Epidermal melanocyte (primary cell): ENCODE measurements at regions not wholly inside any gene's neighbourhood (a gene's known extent, or its start where the extent isn't known, plus 50 kb on each side); places are given as distances from the start of the nearest gene placed in this dataset.
"Not testable (repeated sequence)": the region's sequence is repeated elsewhere in the genome, so short reads cannot be mapped to it uniquely, and the experiment has no call there.

Experiments used
- DNase-seq: peaks from one replicate; pipeline ENCODE4 v3.0.0; 2011; ENCODE audit warnings: low spot score; ENCODE audit not compliant: insufficient read length

- no peak for DNase-seq
Observed at GRCh38 chr4:124997124-124997523, 284.6 kb upstream of the ANKRD50 start.

GRCh38 chr4:124993838-124994237 is 281.3 kb upstream of the ANKRD50 start:
- DNase-seq = no peak

DNA sequence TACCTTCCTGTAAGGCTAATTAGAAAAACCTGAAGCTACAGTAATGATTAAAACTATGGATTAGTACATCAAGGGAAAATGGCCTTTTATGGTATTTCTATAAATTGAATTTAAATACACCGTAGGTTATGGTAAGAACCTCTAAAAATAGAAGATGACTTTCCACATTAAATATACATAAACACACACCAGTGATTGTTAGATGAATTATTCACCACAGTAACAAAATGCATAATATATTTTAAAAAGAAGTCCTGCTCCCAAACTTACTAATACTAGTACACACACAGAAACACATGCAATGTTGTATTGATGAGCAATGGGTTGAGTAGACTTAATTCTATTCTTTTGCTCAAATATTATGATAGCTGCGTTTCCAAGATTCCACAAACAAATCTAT is 277.9 kb upstream of the ANKRD50 start:
- no peak for DNase-seq

- DNase-seq = no peak
Observed at GRCh38 chr4:124980276-124980752, 267.8 kb upstream of the ANKRD50 start.

- DNase-seq = not testable (repeated sequence)
Observed at GRCh38 chr4:124978536-124978935, 266.0 kb upstream of the ANKRD50 start.

GRCh38 chr4:124977045-124977444 is 264.5 kb upstream of the ANKRD50 start:
- DNase-seq = no peak

DNA sequence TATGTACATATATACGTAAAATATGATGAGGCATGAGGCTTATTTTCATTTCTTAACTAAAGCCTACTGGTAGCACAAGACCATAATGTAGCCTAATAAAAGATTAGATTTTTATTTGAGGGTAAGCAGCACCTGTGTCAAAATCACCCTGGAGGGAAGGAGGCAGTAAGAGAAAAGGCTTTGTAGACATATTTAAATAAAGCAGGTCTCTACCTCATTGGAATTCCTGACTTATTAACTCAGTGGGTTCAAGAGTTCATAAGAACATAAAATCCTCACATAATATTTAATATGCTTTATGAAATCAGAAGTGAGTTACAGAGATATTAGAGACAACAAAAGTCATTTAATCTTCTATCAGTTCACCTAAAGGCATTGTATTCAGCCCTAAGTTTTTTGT is 261.6 kb upstream of the ANKRD50 start:
- DNase-seq = no peak

DNA sequence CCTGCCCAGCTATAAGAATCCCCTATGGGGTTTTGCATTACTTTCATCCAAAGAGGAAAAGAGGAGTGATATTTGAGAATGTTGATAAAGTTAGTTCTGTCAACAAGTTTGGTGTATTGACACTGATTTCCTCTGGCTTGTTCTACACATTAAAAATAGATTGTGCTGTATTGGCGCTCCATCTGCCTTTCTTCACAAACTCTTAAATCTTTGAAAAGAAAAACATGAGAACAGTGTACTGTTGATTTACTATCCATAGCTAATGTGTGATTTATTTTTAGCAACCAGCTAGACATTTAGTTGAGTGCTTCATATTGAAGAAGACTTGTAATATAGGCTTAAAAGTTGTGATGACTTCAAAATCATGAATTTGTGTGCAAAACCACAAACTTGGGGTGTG is 261.2 kb upstream of the ANKRD50 start:
- no peak for DNase-seq

DNA sequence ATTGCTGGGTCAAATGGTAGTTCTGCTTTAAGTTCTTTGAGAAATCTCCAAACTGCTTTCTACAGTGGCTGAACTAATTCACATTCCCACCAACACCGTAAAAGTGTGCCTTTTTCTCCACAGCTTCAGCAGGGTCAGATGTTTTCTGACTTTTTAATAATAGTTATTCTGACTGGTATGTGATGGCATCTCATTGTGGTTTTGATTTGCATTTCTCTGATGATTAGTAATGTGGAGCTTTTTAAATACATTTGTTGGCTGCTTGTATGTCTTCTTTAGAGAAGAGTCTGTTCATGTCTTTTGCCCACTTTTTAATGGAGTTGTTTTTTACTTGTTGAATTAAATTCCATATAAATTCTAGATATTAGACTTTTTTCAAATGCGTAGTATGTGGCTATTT is 257.5 kb upstream of the ANKRD50 start:
- no peak for DNase-seq

GRCh38 chr4:124965497-124965891 is 253.0 kb upstream of the ANKRD50 start:
- DNase-seq = no peak

DNA sequence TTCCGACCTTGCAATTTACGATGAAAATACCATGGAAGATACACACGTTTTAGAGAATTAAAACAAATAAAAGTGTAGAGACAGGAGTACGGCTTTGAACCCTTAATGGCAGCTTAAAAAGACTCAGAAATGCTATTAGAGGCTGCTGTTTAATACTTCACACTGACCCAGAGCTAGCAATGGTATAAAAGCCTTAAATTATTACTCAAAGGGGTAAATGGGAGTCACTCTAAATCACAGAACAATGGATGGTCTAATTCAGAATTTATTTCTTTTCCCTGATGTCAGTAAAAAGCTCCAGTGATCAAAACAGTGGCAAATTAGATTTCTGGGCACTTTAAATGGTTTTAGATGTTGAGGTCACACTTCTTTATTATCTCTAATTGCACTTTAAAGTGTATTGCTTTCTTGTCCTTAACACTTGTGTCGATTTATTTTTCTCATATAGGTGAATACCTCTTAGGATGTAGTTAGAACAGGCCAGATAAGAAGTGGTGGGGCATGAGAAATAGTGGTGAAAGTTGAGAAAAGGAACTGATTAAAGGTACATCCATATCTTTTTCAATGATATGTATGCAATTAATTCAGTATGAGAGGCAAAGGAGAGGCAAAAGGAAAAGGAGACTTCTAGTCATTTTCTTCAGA is 252.4 kb upstream of the ANKRD50 start:
- DNase-seq = no peak

GRCh38 chr4:124964251-124964650 is 251.7 kb upstream of the ANKRD50 start:
- no peak for DNase-seq

DNA sequence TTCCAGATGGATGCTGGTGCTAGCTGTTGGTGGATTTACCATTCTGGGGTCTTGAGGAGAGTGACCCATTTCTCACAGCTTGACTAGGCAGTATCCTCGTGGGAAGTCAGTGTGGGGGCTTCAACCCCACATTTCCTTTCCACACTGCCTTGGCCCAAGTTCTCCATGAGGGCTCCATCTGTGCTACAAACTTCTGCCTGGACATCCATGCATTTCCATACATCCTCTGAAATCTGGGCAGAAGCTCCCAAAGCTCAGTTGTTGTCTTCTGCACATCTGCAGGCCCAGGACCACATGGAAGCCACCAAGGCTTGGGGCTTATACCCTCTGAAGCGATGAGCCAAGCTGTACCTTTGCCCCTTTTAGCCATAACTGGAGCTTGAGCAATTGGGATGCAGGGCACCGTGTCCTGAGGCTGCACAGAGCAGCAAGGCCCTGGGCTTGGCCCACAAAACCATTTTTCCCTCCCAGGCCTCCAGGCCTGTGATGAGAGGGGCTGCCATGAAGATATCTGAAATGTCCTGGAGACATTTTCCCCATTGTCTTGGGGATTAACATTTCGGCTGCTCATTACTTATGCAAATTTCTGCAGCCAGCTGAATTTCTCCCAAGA is 248.7 kb upstream of the ANKRD50 start:
- DNase-seq = no peak

DNA sequence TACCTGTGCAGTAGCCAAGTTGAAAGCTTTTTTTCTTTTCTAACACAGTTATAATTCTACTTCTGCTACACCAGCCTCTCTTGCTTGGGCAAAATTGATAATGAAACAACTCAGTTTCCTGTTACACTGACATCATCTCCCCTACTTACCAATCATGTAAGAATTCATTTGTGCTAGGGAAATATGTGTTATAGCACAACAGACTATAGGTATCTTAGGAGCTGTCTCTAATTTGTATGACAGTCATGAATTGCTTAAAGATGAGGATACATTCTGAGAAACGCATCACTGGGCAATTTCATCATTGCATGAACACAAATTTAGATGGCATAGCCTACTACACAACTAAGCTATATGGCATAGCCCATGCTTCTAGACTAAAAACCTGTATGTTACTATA is 246.3 kb upstream of the ANKRD50 start:
- DNase-seq = no peak

GRCh38 chr4:124955476-124955875 is 242.9 kb upstream of the ANKRD50 start:
- DNase-seq = no peak

- DNase-seq = no peak
Observed at GRCh38 chr4:124954046-124954445, 241.5 kb upstream of the ANKRD50 start.

DNA sequence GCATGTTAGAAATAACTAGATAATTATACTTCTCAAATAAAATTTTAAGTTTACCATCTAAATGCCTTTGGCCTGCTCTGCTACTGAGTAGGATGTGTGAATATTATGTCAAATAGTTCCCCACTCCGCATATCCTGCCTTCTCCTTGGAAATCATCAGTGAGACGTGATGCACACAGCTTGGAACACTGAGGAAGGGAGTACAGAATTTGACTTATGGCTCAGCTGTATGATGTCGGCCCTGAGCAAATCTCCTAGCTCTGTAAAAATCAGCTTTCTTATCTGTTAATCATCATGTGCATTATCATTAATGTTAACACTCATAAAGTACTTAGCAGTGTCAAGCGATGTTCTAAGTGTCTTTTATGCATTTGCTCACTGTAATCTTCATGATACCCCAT is 241.0 kb upstream of the ANKRD50 start:
- DNase-seq = no peak

- peak; percentile 34 for DNase-seq
Observed at GRCh38 chr4:124953061-124953460, 240.5 kb upstream of the ANKRD50 start.

DNA sequence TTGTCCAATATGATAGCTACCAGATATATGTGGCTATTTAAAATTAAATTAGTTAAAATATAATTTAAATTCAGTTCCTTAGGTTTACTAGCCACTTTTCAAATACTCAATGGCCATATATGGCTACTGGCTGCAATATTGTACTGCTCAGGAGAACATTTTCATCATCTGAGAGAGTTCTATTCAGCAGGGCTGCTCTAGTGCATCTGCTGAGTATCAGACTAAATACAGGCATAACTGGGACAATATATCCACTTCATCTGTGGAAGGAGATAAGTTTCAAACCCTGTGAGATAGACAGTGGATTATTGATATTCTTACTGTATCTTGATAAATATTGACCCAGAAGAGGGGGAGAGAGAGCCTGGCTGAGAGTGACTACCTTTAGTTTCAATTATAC is 240.1 kb upstream of the ANKRD50 start:
- DNase-seq = no peak

DNA sequence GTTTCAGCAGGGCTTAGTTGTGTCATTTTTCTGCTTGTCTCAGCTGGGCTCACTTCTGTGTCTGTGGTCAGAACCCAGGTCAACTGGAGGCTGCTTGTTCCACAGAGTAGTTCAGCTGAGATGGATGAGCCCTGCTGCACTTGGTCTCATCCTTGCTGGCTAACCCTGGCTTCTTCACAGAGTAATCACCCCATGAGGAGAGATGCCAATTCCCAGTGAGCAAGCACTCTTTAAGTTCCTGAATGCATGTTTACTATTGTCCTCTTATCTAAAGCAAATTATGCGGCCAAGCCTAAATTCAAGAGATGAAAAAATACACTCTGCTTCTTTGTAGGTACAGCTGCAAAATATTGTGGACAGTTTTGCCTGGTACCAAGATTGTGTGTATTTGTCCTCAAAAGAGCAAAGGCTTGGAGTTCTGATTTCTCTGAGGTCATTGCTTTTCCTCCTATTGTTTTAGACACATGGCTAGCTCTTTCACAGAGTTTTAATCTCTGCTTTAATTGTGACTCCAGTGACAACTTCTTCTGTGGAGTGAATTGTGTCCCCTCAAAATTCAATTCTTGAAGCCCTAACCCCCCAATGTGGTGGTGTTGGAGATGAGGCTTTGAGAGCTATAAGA is 236.6 kb upstream of the ANKRD50 start:
- DNase-seq = no peak

GRCh38 chr4:124947622-124948265 is 235.2 kb upstream of the ANKRD50 start:
- DNase-seq = no peak

GRCh38 chr4:124946696-124947095 is 234.2 kb upstream of the ANKRD50 start:
- DNase-seq = no peak
